Kidney (tissue), 13 donors: ENCODE measurements at regions not wholly inside any gene's neighbourhood (a gene's known extent, or its start where the extent isn't known, plus 50 kb on each side); places are given as distances from the start of the nearest gene placed in this dataset.

ENCODE experiments used
- DNase-seq, 5 donors: peaks; one replicate each; pipeline ENCODE4 v3.0.0-alpha.2; 2013 to 2020
- FAIRE-seq: peaks from 2 replicates; lab custom pipeline; 2012; peaks lifted over from hg19 to GRCh38; lab: Jason Lieb, UNC
- H3K27ac ChIP-seq, 2 donors: one replicate each; pipeline ENCODE4 v1.7.0; 2013; ENCODE audit warnings: low read depth in 2 of 2, low read length in 2 of 2, inconsistent platforms in 1 of 2
- H3K27me3 ChIP-seq: one replicate; pipeline ENCODE4 v1.7.1; 2013; ENCODE audit warnings: low read length, inconsistent platforms; ENCODE audit not compliant: control insufficient read depth, insufficient read depth
- H3K36me3 ChIP-seq, 3 donors: one replicate each; pipeline versions ENCODE4 v1.7.0 to v1.7.1; 2013; ENCODE audit warnings: low read length in 3 of 3, control low read depth in 1 of 3, inconsistent platforms in 1 of 3; ENCODE audit not compliant: insufficient read depth in 3 of 3, control insufficient read depth in 2 of 3
- H3K4me1 ChIP-seq, 3 donors: one replicate each; pipeline versions ENCODE4 v1.7.0 to v1.7.1; 2013; ENCODE audit warnings: low read length in 3 of 3, inconsistent platforms in 1 of 3, low read depth in 1 of 3; ENCODE audit not compliant: control insufficient read depth in 2 of 3, insufficient read depth in 2 of 3
- H3K4me3 ChIP-seq, 3 donors: one replicate each; pipeline versions ENCODE4 v1.7.0 to v1.8.1; 2013; ENCODE audit warnings: low read length in 3 of 3, control low read depth in 1 of 3, inconsistent platforms in 1 of 3
- H3K9ac ChIP-seq, 3 donors: one replicate each; pipeline versions ENCODE4 v1.7.0 to v1.7.1; 2013; ENCODE audit warnings: low read length in 3 of 3, control low read depth in 1 of 3, inconsistent platforms in 1 of 3
- H3K9me3 ChIP-seq, 3 donors: one replicate each; pipeline versions ENCODE4 v1.7.0 to v1.7.1; 2013; ENCODE audit warnings: low read length in 3 of 3, control low read depth in 1 of 3, inconsistent platforms in 1 of 3; ENCODE audit not compliant: control insufficient read depth in 2 of 3, insufficient read depth in 1 of 3
- intact Hi-C: fragments of 100-400 bp; cut with DNase I; formaldehyde crosslinking; loops from one replicate; pipeline ENCODE4 v1.11.1; 2022
- TF ChIP-seq, protein P1 (sequence below): IDR thresholded peaks from 3 replicates; pipeline ENCODE4 v1.5.1; 2012; ENCODE audit warnings: mild to moderate bottlenecking, moderate library complexity, borderline replicate concordance; ENCODE audit not compliant: insufficient read depth; ENCODE audit errors: extremely low read depth
- donor health status: control.
- donor health status: control.
- donor health status: control.
- donor health status: control.
- donor health status: control.
- donor health status: DM: yes; HTN: yes; CAD: no.
- donor health status: Normal renal cell carcinoma (clear cell type).

- no peaks in the 10 kb centered on the region for H3K36me3 ChIP-seq
- FAIRE-seq (no peak), DNase-seq (no peak)
- H3K4me1 ChIP-seq: no peaks in the 10 kb centered on the region
- intact Hi-C loops: no loop called here
- H3K9ac ChIP-seq: no peak overlapping the region
- TF ChIP-seq, protein P1, sequence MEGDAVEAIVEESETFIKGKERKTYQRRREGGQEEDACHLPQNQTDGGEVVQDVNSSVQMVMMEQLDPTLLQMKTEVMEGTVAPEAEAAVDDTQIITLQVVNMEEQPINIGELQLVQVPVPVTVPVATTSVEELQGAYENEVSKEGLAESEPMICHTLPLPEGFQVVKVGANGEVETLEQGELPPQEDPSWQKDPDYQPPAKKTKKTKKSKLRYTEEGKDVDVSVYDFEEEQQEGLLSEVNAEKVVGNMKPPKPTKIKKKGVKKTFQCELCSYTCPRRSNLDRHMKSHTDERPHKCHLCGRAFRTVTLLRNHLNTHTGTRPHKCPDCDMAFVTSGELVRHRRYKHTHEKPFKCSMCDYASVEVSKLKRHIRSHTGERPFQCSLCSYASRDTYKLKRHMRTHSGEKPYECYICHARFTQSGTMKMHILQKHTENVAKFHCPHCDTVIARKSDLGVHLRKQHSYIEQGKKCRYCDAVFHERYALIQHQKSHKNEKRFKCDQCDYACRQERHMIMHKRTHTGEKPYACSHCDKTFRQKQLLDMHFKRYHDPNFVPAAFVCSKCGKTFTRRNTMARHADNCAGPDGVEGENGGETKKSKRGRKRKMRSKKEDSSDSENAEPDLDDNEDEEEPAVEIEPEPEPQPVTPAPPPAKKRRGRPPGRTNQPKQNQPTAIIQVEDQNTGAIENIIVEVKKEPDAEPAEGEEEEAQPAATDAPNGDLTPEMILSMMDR: no peak
- H3K9me3 ChIP-seq: no peaks in the 10 kb centered on the region
- H3K4me3 ChIP-seq: no peak overlapping the region
- H3K27me3 ChIP-seq: no peaks in the 10 kb centered on the region
- no peak overlapping the region for H3K27ac ChIP-seq
These were observed 1452.2 kb downstream of the REEP3 start for GRCh38 chr10:64973391-64973790.

- TF ChIP-seq, protein P1: no peak
These were observed 1454.9 kb downstream of the REEP3 start for GRCh38 chr10:64976150-64976549.

GRCh38 chr10:64977915-64978314 is 1456.7 kb downstream of the REEP3 start:
- Histone ChIP-seq H3K9me3 (no peaks in the 10 kb centered on the region), H3K4me1 (no peaks in the 10 kb centered on the region), H3K36me3 (no peaks in the 10 kb centered on the region), H3K9ac (no peak overlapping the region), H3K27me3 (no peaks in the 10 kb centered on the region), H3K27ac (no peak overlapping the region), H3K4me3 (no peak overlapping the region)
- TF ChIP-seq, protein P1: no peak
- DNase-seq: no peak
- intact Hi-C loops: no loop called here
- peak; percentile 55 for FAIRE-seq

More at GRCh38 chr10:64976150-64976549, 1454.9 kb downstream of the REEP3 start:
- Histone ChIP-seq H3K4me3 (no peak overlapping the region), H3K27me3 (no peaks in the 10 kb centered on the region), H3K4me1 (no peaks in the 10 kb centered on the region), H3K9ac (no peak overlapping the region), H3K9me3 (no peaks in the 10 kb centered on the region), H3K27ac (no peak overlapping the region), H3K36me3 (no peaks in the 10 kb centered on the region)
- FAIRE-seq (no peak), DNase-seq (no peak)
- intact Hi-C loops: no loop called here

- H3K4me3 ChIP-seq: no peak overlapping the region
- FAIRE-seq (no peak), DNase-seq (no peak)
- H3K36me3 ChIP-seq: no peaks in the 10 kb centered on the region
- TF ChIP-seq, protein P1: no peak
- H3K4me1 ChIP-seq: no peaks in the 10 kb centered on the region
- no peaks in the 10 kb centered on the region for H3K9me3 ChIP-seq
- H3K9ac ChIP-seq: no peak overlapping the region
- intact Hi-C loops: no loop called here
- no peak overlapping the region for H3K27ac ChIP-seq
- H3K27me3 ChIP-seq: no peaks in the 10 kb centered on the region
These were observed 1475.7 kb downstream of the REEP3 start for GRCh38 chr10:64996886-64997285.
